ENCODE measurements at regions not wholly inside any gene's neighbourhood (a gene's known extent, or its start where the extent isn't known, plus 50 kb on each side); places are given as distances from the start of the nearest gene placed in this dataset.

GRCh38 chr10:36943544-36943943 lies 181.9 kb upstream of the ANKRD30A start:
- TF ChIP-seq CTCF (IDR thresholded peaks at IDR 0.05; ENCODE audit: insufficient read depth, low read length, poor library complexity, severe bottlenecking), result no peak
- DNase-seq (ENCODE audit: low read depth), result no peak
- no peaks in the 10 kb centered on the region for H3K27me3 ChIP-seq (ENCODE audit: control insufficient read depth, insufficient read depth, low read length)
- H3K4me3 ChIP-seq (ENCODE audit: low read depth, low read length), result no peak overlapping the region
- no peaks in the 10 kb centered on the region for H3K36me3 ChIP-seq (ENCODE audit: control insufficient read depth, insufficient read depth, low read length)

- no peak overlapping the region for H3K4me3 ChIP-seq (ENCODE audit: low read depth, low read length)
- no peak for DNase-seq (ENCODE audit: low read depth)
- H3K27me3 ChIP-seq (ENCODE audit: control insufficient read depth, insufficient read depth, low read length), result no peaks in the 10 kb centered on the region
- TF ChIP-seq CTCF (IDR thresholded peaks at IDR 0.05; ENCODE audit: insufficient read depth, low read length, poor library complexity, severe bottlenecking), result no peak
- no peaks in the 10 kb centered on the region for H3K36me3 ChIP-seq (ENCODE audit: control insufficient read depth, insufficient read depth, low read length)
These were observed 182.8 kb upstream of the ANKRD30A start for GRCh38 chr10:36942616-36943015.

GRCh38 chr10:36903040-36903439 lies 222.4 kb upstream of the ANKRD30A start:
- Histone ChIP-seq H3K4me3 (ENCODE audit: low read depth, low read length) (no peak overlapping the region), H3K27me3 (ENCODE audit: control insufficient read depth, insufficient read depth, low read length) (no peaks in the 10 kb centered on the region), H3K36me3 (ENCODE audit: control insufficient read depth, insufficient read depth, low read length) (no peaks in the 10 kb centered on the region)
- no peak for TF ChIP-seq CTCF (IDR thresholded peaks at IDR 0.05; ENCODE audit: insufficient read depth, low read length, poor library complexity, severe bottlenecking)
- no peak for DNase-seq (ENCODE audit: low read depth)

- H3K4me3 ChIP-seq (ENCODE audit: low read depth, low read length), result no peak overlapping the region
- TF ChIP-seq CTCF (IDR thresholded peaks at IDR 0.05; ENCODE audit: insufficient read depth, low read length, poor library complexity, severe bottlenecking), result no peak
- H3K27me3 ChIP-seq (ENCODE audit: control insufficient read depth, insufficient read depth, low read length), result no peaks in the 10 kb centered on the region
- no peaks in the 10 kb centered on the region for H3K36me3 ChIP-seq (ENCODE audit: control insufficient read depth, insufficient read depth, low read length)
- no peak for DNase-seq (ENCODE audit: low read depth)
These were observed 225.7 kb upstream of the ANKRD30A start for GRCh38 chr10:36899652-36900051.

GRCh38 chr10:36888925-36889573 lies 236.3 kb upstream of the ANKRD30A start:
- no peak for DNase-seq (ENCODE audit: low read depth)
- no peak overlapping the region for H3K4me3 ChIP-seq (ENCODE audit: low read depth, low read length)
- TF ChIP-seq CTCF (IDR thresholded peaks at IDR 0.05; ENCODE audit: insufficient read depth, low read length, poor library complexity, severe bottlenecking), result peak; percentile 52
- H3K36me3 ChIP-seq (ENCODE audit: control insufficient read depth, insufficient read depth, low read length), result no peaks in the 10 kb centered on the region
- H3K27me3 ChIP-seq (ENCODE audit: control insufficient read depth, insufficient read depth, low read length), result no peaks in the 10 kb centered on the region

GRCh38 chr10:36886303-36886891 lies 239.0 kb upstream of the ANKRD30A start:
- no peak overlapping the region for H3K4me3 ChIP-seq (ENCODE audit: low read depth, low read length)
- H3K27me3 ChIP-seq (ENCODE audit: control insufficient read depth, insufficient read depth, low read length), result no peaks in the 10 kb centered on the region
- no peak for TF ChIP-seq CTCF (IDR thresholded peaks at IDR 0.05; ENCODE audit: insufficient read depth, low read length, poor library complexity, severe bottlenecking)
- no peaks in the 10 kb centered on the region for H3K36me3 ChIP-seq (ENCODE audit: control insufficient read depth, insufficient read depth, low read length)
- no peak for DNase-seq (ENCODE audit: low read depth)

All from kidney epithelial cell (primary cell).